Adrenal gland (tissue), 9 donors: ENCODE measurements at regions not wholly inside any gene's neighbourhood (a gene's known extent, or its start where the extent isn't known, plus 50 kb on each side); places are given as distances from the start of the nearest gene placed in this dataset.

Source experiments
- DNase-seq, 7 donors: peaks; one replicate each; pipeline ENCODE4 v3.0.0-alpha.2; 2019 to 2020
- H3K27ac ChIP-seq, 5 donors: fragments of 200-600 bp; sonication (generic) in 4 of 5; 1 replicate in 3 of 5; 2 replicates in 2 of 5; pipeline versions ENCODE4 v1.5.1 to v1.8.0; 2016 to 2020; ENCODE audit warnings: mild to moderate bottlenecking in 1 of 5
- H3K27me3 ChIP-seq: fragments of 200-600 bp; 2 replicates; pipeline ENCODE4 v1.8.0; 2021
- H3K36me3 ChIP-seq, 2 donors: fragments of 200-600 bp; replicated peaks in 1 of 2; 1 replicate in 1 of 2; 2 replicates in 1 of 2; pipeline versions ENCODE4 v1.5.1 to v1.8.0; 2018 to 2022
- H3K4me1 ChIP-seq, 2 donors: fragments of 200-600 bp; replicated peaks in 1 of 2; 1 replicate in 1 of 2; 2 replicates in 1 of 2; pipeline versions ENCODE4 v1.5.1 to v1.8.0; 2018 to 2021
- H3K4me3 ChIP-seq, 4 donors: fragments of 200-600 bp; sonication (generic) in 3 of 4; one replicate each; pipeline ENCODE4 v1.5.1; 2016 to 2018
- H3K9me3 ChIP-seq, 3 donors: fragments of 200-600 bp; sonication (generic) in 1 of 3; replicated peaks in 1 of 3; 1 replicate in 2 of 3; 2 replicates in 1 of 3; pipeline versions ENCODE4 v1.5.1 to v1.8.0; 2016 to 2021
- CTCF ChIP-seq, 6 experiments: fragments of 450-650 bp in 4 of 6; fragments of 200-600 bp in 2 of 6; sonication (generic) in 1 of 6; IDR thresholded peaks; 1 replicate in 5 of 6; 2 replicates in 1 of 6; pipeline versions ENCODE4 v1.5.1 to v1.8.0; 2016 to 2021; ENCODE audit warnings: antibody characterized with exemption in 6 of 6, mild to moderate bottlenecking in 2 of 6, moderate library complexity in 1 of 6
- POLR2A ChIP-seq, 2 donors: fragments of 450-650 bp; IDR thresholded peaks; one replicate each; pipeline ENCODE4 v1.6.1; 2017; ENCODE audit warnings: antibody characterized with exemption in 2 of 2, mild to moderate bottlenecking in 2 of 2, moderate library complexity in 1 of 2
- WGBS, 4 donors: extraction: QIAGEN DNeasy Blood & Tissue Kit in 2 of 4; methylation state at CpG; one replicate each; pipeline versions ENCODE4 v1.1.5 to v1.1.7; 2013 to 2017; 5-methylcytosine and 5-hydroxymethylcytosine counted together
- intact Hi-C, 2 donors: fragments of 100-400 bp; cut with DNase I; formaldehyde crosslinking; loops; one replicate each; pipeline versions ENCODE4 v1.14.1 to v1.15.0; 2022 to 2023
- donor health status: healthy with polysubstance abuse.
- donor health status: Bipolar disorder and iron deficiency.
- donor health status: DM: yes; HTN: yes; CAD: no.
- donor health status: DM: no; HTN: no; CAD: no.
- donor health status: DM: no; HTN: no; CAD: no.

DNA sequence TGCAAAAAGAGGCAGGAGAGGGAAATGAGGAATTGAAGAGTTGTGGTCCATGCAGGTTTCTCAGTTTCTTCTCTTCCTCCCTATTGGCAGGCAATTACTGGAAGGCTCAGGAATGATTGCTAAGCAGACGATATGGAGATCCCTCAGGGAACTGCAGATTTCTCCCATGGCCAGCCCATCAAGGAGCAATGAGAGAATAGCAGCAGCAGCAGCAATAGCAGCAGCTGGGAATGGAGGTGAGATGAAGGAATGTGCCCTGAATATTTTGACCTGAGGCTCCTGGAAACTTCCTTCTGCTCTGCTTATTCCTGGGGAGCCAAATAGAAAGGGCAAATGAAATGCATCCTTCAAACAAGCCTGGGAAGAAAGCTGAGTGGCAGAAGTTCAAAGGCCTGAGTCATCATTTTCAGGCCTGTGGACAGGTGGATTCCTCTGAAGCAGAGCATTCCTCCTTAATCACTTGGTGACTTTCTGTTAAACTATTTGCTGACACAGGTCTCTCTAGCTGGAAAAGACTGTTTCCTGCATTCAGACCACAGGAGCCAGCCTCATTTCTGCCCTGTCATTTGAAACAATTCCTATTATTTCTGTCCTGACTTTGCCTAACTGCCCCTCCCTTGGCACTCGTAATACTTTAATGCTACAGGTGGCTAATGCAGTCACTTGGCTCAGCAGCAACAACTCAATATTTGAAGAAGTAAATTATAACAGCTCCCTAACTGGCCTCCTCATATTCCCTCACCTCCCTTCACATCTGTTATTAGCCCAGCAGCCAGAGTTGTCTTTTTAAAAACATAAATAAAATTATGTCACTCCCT, 146.9 kb upstream of the GADL1 start:
- TF ChIP-seq CTCF (IDR thresholded peaks at IDR 0.05) (no peak), POLR2A (IDR thresholded peaks at IDR 0.05) (no peak)
- WGBS, 4 donors, result 36 to 78% (median 62%) methylated on average over 2 of the region's 2 CpGs
- intact Hi-C loops, result no loop called here
- Histone ChIP-seq H3K27me3 (no peaks in the 10 kb centered on the region), H3K4me3 (no peak overlapping the region), H3K36me3 (no peaks in the 10 kb centered on the region), H3K4me1 (no peaks in the 10 kb centered on the region), H3K9me3 (no peaks in the 10 kb centered on the region), H3K27ac (no peak overlapping the region)
- DNase-seq, result peak in 1 of 7 donors; percentile 15

DNA sequence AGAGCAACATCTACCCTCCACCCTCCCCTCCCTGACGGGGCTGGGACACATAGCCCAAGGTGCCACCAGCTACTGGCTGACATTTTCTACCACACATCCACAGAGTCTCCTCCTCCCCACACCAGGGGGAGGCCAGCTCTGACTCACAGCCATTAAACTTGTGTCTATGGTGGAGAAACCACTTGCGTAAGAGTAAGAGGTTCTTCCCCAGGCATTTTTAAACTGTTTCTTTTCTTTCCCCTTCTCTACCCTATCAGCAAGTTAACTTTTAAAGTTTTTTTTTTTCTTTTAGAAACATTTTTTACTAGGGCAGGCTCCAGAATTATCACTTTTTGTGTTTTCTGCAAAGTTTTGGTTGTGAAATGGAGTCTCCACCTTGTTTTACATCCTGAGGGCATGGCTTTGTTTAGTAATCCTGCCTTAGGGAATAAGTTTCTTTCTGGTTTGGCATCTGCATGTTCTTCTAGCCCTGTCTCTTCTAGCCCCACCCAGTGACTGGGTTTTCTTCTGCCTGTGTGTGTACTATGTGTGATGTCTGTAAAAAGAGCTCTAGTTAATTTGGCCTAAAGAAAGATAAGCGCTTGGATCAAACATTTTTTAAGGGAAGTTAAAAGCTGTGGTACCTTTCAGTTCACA, 148.8 kb upstream of the GADL1 start:
- Histone ChIP-seq H3K9me3 (no peaks in the 10 kb centered on the region), H3K27me3 (peaks cover 4% of the 10 kb centered on the region), H3K36me3 (no peaks in the 10 kb centered on the region), H3K27ac (no peak overlapping the region), H3K4me3 (no peak overlapping the region), H3K4me1 (no peaks in the 10 kb centered on the region)
- no peak for DNase-seq
- 67 to 98% (median 86%) methylated on average over 3 of the region's 3 CpGs for WGBS, 4 donors
- TF ChIP-seq POLR2A (IDR thresholded peaks at IDR 0.05) (no peak), CTCF (IDR thresholded peaks at IDR 0.05) (no peak)
- intact Hi-C loops, result no loop called here

- intact Hi-C loops, result no loop called here
- H3K4me1 ChIP-seq, result no peaks in the 10 kb centered on the region
- H3K9me3 ChIP-seq, result no peaks in the 10 kb centered on the region
- TF ChIP-seq CTCF (IDR thresholded peaks at IDR 0.05) (no peak), POLR2A (IDR thresholded peaks at IDR 0.05) (no peak)
- H3K27ac ChIP-seq, result no peak overlapping the region
- H3K4me3 ChIP-seq, result no peak overlapping the region
- WGBS, 4 donors, result 76 to 87% (median 84%) methylated on average over 3 of the region's 3 CpGs
- no peak for DNase-seq
- no peaks in the 10 kb centered on the region for H3K36me3 ChIP-seq
- peaks cover 4% of the 10 kb centered on the region for H3K27me3 ChIP-seq
Measured at GRCh38 chr3:31047673-31048072, 153.2 kb upstream of the GADL1 start.

- H3K36me3 ChIP-seq, result no peaks in the 10 kb centered on the region
- no peaks in the 10 kb centered on the region for H3K4me1 ChIP-seq
- TF ChIP-seq POLR2A (IDR thresholded peaks at IDR 0.05), result no peak
- H3K9me3 ChIP-seq, result no peaks in the 10 kb centered on the region
- H3K27me3 ChIP-seq, result peaks cover 4% of the 10 kb centered on the region
- no peak overlapping the region for H3K27ac ChIP-seq
- 75 to 98% (median 92%) methylated on average over 2 of the region's 2 CpGs for WGBS, 4 donors
- intact Hi-C loops, result no loop called here
- H3K4me3 ChIP-seq, result no peak overlapping the region
- DNase-seq, result no peak
Measured at GRCh38 chr3:31048143-31048542, 153.7 kb upstream of the GADL1 start.
